Left lung (tissue), 4 donors: ENCODE measurements at regions not wholly inside any gene's neighbourhood (a gene's known extent, or its start where the extent isn't known, plus 50 kb on each side); places are given as distances from the start of the nearest gene placed in this dataset.

Experiments
- ATAC-seq: fragments of 200-7000 bp; cut with Tn5 transposase; one replicate; pipeline ENCODE4 v1.9.1; 2020; ENCODE audit warnings: moderate library complexity
- DNase-seq, 4 donors: peaks; one replicate each; pipeline ENCODE4 v3.0.0-alpha.2; 2013 to 2020
- H3K27ac ChIP-seq, 2 donors: fragments of 200-600 bp; sonication (generic) in 1 of 2; one replicate each; pipeline versions ENCODE4 v1.5.0 to v1.8.0; 2020 to 2021
- H3K27me3 ChIP-seq, 2 donors: fragments of 200-600 bp; sonication (generic) in 1 of 2; one replicate each; pipeline versions ENCODE4 v1.5.0 to v1.8.0; 2020 to 2021
- H3K36me3 ChIP-seq, 2 donors: fragments of 200-600 bp; sonication (generic) in 1 of 2; one replicate each; pipeline versions ENCODE4 v1.5.0 to v1.8.0; 2020 to 2021
- H3K4me1 ChIP-seq, 2 donors: fragments of 200-600 bp; one replicate each; pipeline ENCODE4 v1.8.0; 2021
- H3K4me3 ChIP-seq, 2 donors: fragments of 200-600 bp; sonication (generic) in 1 of 2; one replicate each; pipeline versions ENCODE4 v1.5.0 to v1.8.0; 2020 to 2021; ENCODE audit warnings: mild to moderate bottlenecking in 1 of 2
- H3K9me3 ChIP-seq, 2 donors: fragments of 200-600 bp; sonication (generic) in 1 of 2; one replicate each; pipeline versions ENCODE4 v1.5.0 to v1.8.0; 2020 to 2021
- CTCF ChIP-seq, 2 donors: fragments of 200-600 bp; sonication (generic) in 1 of 2; IDR thresholded peaks; one replicate each; pipeline versions ENCODE4 v1.5.0 to v1.8.0; 2021; ENCODE audit warnings: antibody characterized with exemption in 2 of 2
- intact Hi-C, 2 donors: fragments of 100-400 bp; cut with DNase I; formaldehyde crosslinking; loops; one replicate each; pipeline versions ENCODE4 v1.11.2 to v1.14.2; 2022
- donor health status: DM: no; HTN: yes; CAD: no.
- donor health status: DM: no; HTN: no; CAD: no.

- Histone ChIP-seq H3K27ac (no peak overlapping the region), H3K27me3 (peaks cover 0 to 47% of the 10 kb centered on the region in 2 donors), H3K36me3 (no peaks in the 10 kb centered on the region), H3K4me3 (no peak overlapping the region), H3K4me1 (no peaks in the 10 kb centered on the region), H3K9me3 (no peaks in the 10 kb centered on the region)
- TF ChIP-seq CTCF (IDR thresholded peaks at IDR 0.05), result no peak
- intact Hi-C loops, result loop anchor here in 1 of 2 donors (5.0 kb wide), 1 partner anchor 364 kb away; no protein-coding TSS in a partner anchor
- ATAC-seq (no peak), DNase-seq (peak in 1 of 4 donors; percentile 19)
Observed at GRCh38 chr20:59451641-59452040, 151.2 kb downstream of the EDN3 start.

GRCh38 chr20:59452856-59453255 is 151.5 kb upstream of the PHACTR3 start:
- no peak overlapping the region for H3K27ac ChIP-seq
- peaks cover 0 to 46% of the 10 kb centered on the region in 2 donors for H3K27me3 ChIP-seq
- intact Hi-C loops, result loop anchor here in 1 of 2 donors (5.0 kb wide), 1 partner anchor 366 kb away; no protein-coding TSS in a partner anchor
- no peaks in the 10 kb centered on the region for H3K4me1 ChIP-seq
- DNase-seq, result no peak
- H3K9me3 ChIP-seq, result no peaks in the 10 kb centered on the region
- no peak for ATAC-seq
- H3K36me3 ChIP-seq, result no peaks in the 10 kb centered on the region
- TF ChIP-seq CTCF (IDR thresholded peaks at IDR 0.05), result no peak
- H3K4me3 ChIP-seq, result no peak overlapping the region

- Histone ChIP-seq H3K4me1 (no peaks in the 10 kb centered on the region), H3K27me3 (peaks cover 0 to 43% of the 10 kb centered on the region in 2 donors), H3K27ac (no peak overlapping the region), H3K36me3 (no peaks in the 10 kb centered on the region), H3K9me3 (no peaks in the 10 kb centered on the region), H3K4me3 (no peak overlapping the region)
- ATAC-seq (no peak), DNase-seq (peak in 2 of 4 donors; percentile 44 to 65)
- no peak for TF ChIP-seq CTCF (IDR thresholded peaks at IDR 0.05)
- intact Hi-C loops, result loop anchor here in 1 of 2 donors (5.0 kb wide), 1 partner anchor 367 kb away; no protein-coding TSS in a partner anchor
Observed at GRCh38 chr20:59453759-59454560, 150.4 kb upstream of the PHACTR3 start.

- Histone ChIP-seq H3K9me3 (no peaks in the 10 kb centered on the region), H3K4me3 (no peak overlapping the region), H3K4me1 (no peaks in the 10 kb centered on the region), H3K27ac (no peak overlapping the region), H3K36me3 (no peaks in the 10 kb centered on the region), H3K27me3 (peaks cover 0 to 39% of the 10 kb centered on the region in 2 donors)
- intact Hi-C loops, result no loop called here
- ATAC-seq, result peak; percentile 76
- peak; percentile 33 to 51 for TF ChIP-seq CTCF (IDR thresholded peaks at IDR 0.05)
- peak in 2 of 4 donors; percentile 49 to 62 for DNase-seq
Observed at GRCh38 chr20:59455402-59456341, 148.7 kb upstream of the PHACTR3 start.
